ENCODE measurements at regions not wholly inside any gene's neighbourhood (a gene's known extent, or its start where the extent isn't known, plus 50 kb on each side); places are given as distances from the start of the nearest gene placed in this dataset.

- TF ChIP-seq RBBP5 (IDR thresholded peaks at IDR 0.05; ENCODE audit: borderline replicate concordance, low read depth, low read length) (no peak), GABPA (IDR thresholded peaks at IDR 0.05; ENCODE audit: borderline replicate concordance, insufficient read depth, low read length) (no peak), TCF12 (IDR thresholded peaks at IDR 0.05; ENCODE audit: low read depth, low read length) (no peak), SP2 (IDR thresholded peaks at IDR 0.05; ENCODE audit: low read length) (no peak), HDAC2 (IDR thresholded peaks at IDR 0.05; ENCODE audit: borderline replicate concordance in 1 of 2, low read depth in 2 of 2, low read length in 2 of 2) (no peak)
Observed at GRCh38 chr1:242731446-242731845, 206.9 kb upstream of the PLD5 start (continued).
